HCT116 (cell line): ENCODE measurements at regions not wholly inside any gene's neighbourhood (a gene's known extent, or its start where the extent isn't known, plus 50 kb on each side); places are given as distances from the start of the nearest gene placed in this dataset.

Source experiments
- ATAC-seq: fragments of 200-7000 bp; cut with Tn5 transposase; 2 replicates; pipeline ENCODE4 v1.9.1; 2020; ENCODE audit warnings: mild to moderate bottlenecking, moderate library complexity
- BruUV-seq: library from RNA; stranded (reverse); fragments of 400-500 nt; replicated peaks from 2 replicates; lab custom pipeline; 2021; lab: Mats Ljungman, UMichigan
- CTCF ChIA-PET: fragments of 300-600 bp; sonication (Branson Sonifier 250); formaldehyde crosslinking; loops from one replicate; lab custom pipeline; 2021; ENCODE audit warnings: antibody characterized with exemption; lab: Charles Lee
- POLR2A ChIA-PET: fragments of 300-600, 350-600 bp; sonication (Branson Sonifier 250); formaldehyde crosslinking; loops from one replicate; lab custom pipeline; 2021; ENCODE audit warnings: antibody characterized with exemption; lab: Charles Lee
- RAD21 ChIA-PET, 2 experiments: fragments of 300-600 bp; sonication (Branson Sonifier 250); formaldehyde crosslinking; loops; one replicate each; lab custom pipeline; 2023; ENCODE audit warnings: low total read pairs in 2 of 2; ENCODE audit not compliant: uncharacterized antibody in 2 of 2, unreplicated experiment in 2 of 2, low non-redundant PET in 1 of 2; lab: Charles Lee
- DNase-seq: peaks from one replicate; pipeline ENCODE4 v3.0.0-alpha.2; 2010; ENCODE audit warnings: low read depth, low spot score
- H2AFZ ChIP-seq: fragments of 200-600 bp; shearing (Covaris generic), sonication (generic); 2 replicates; pipeline ENCODE4 v1.6.1; 2017; ENCODE audit warnings: low read depth, mixed run types, mixed read lengths, antibody characterized with exemption, low read length; ENCODE audit not compliant: poor library complexity, severe bottlenecking
- H3K27ac ChIP-seq: 2 replicates; pipeline ENCODE4 v1.5.1; 2012; ENCODE audit warnings: low read depth, low read length
- H3K27me3 ChIP-seq: fragments of 200-600 bp; sonication (generic); 2 replicates; pipeline ENCODE4 v1.6.1; 2016; ENCODE audit warnings: mixed run types, low read length, mixed read lengths; ENCODE audit not compliant: insufficient read depth
- H3K36me3 ChIP-seq, 2 experiments: fragments of 200-500 bp in 1 of 2; fragments of 200-600 bp in 1 of 2; sonication (Bioruptor generic) in 1 of 2; sonication (generic) in 1 of 2; 2 replicates each; pipeline versions ENCODE4 v1.5.1 to v1.6.1; 2014 to 2016; ENCODE audit warnings: low read length in 2 of 2, inconsistent platforms in 1 of 2, mixed read lengths in 1 of 2, mixed run types in 1 of 2; ENCODE audit not compliant: insufficient read depth in 2 of 2, control insufficient read depth in 1 of 2
- H3K4me1 ChIP-seq, 2 experiments: fragments of 200-600 bp in 1 of 2; sonication (generic) in 1 of 2; 2 replicates each; pipeline versions ENCODE4 v1.5.1 to v1.6.1; 2012 to 2017; ENCODE audit warnings: low read length in 2 of 2, inconsistent platforms in 1 of 2, mild to moderate bottlenecking in 1 of 2, mixed read lengths in 1 of 2, mixed run types in 1 of 2, moderate library complexity in 1 of 2; ENCODE audit not compliant: insufficient read depth in 2 of 2, control insufficient read depth in 1 of 2
- H3K4me2 ChIP-seq: fragments of 200-600 bp; sonication (generic); 2 replicates; pipeline ENCODE4 v1.6.1; 2017; ENCODE audit warnings: mixed run types, low read length, mixed read lengths
- H3K4me3 ChIP-seq, 2 experiments: fragments of 200-600 bp in 1 of 2; sonication (generic) in 1 of 2; replicated peaks in 1 of 2; 2 replicates each; pipeline ENCODE4 v1.5.1; 2011 to 2016; ENCODE audit warnings: low read length in 2 of 2, control low read depth in 1 of 2, low read depth in 1 of 2, mild to moderate bottlenecking in 1 of 2, mixed read lengths in 1 of 2, mixed run types in 1 of 2
- H3K79me2 ChIP-seq: fragments of 200-600 bp; sonication (generic); 2 replicates; pipeline ENCODE4 v1.6.1; 2017; ENCODE audit warnings: mild to moderate bottlenecking, mixed run types, low read length, moderate library complexity, mixed read lengths; ENCODE audit not compliant: insufficient read depth
- H3K9ac ChIP-seq: fragments of 200-600 bp; sonication (generic); 2 replicates; pipeline ENCODE4 v1.6.1; 2016; ENCODE audit warnings: low read length, mixed read lengths
- H3K9me2 ChIP-seq: fragments of 200-600 bp; sonication (generic), shearing (Covaris generic); 2 replicates; pipeline ENCODE4 v1.6.1; 2017; ENCODE audit warnings: mixed run types, mild to moderate bottlenecking, moderate library complexity; ENCODE audit not compliant: insufficient read depth
- H3K9me3 ChIP-seq, 2 experiments: fragments of 200-500 bp in 1 of 2; fragments of 200-600 bp in 1 of 2; sonication (Bioruptor generic) in 1 of 2; sonication (generic) in 1 of 2; 2 replicates each; pipeline ENCODE4 v1.6.1; 2014 to 2017; ENCODE audit warnings: low read length in 2 of 2, mixed read lengths in 2 of 2, inconsistent platforms in 1 of 2, low read depth in 1 of 2, mild to moderate bottlenecking in 1 of 2, mixed run types in 1 of 2, moderate library complexity in 1 of 2; ENCODE audit not compliant: control insufficient read depth in 1 of 2, insufficient read depth in 1 of 2
- H4K20me1 ChIP-seq: fragments of 200-600 bp; sonication (generic), shearing (Covaris generic); 2 replicates; pipeline ENCODE4 v1.6.1; 2017; ENCODE audit warnings: mixed run types, mild to moderate bottlenecking, moderate library complexity; ENCODE audit not compliant: insufficient read depth
- CEBPB ChIP-seq: IDR thresholded peaks from 2 replicates; pipeline ENCODE4 v1.6.1; 2012; ENCODE audit warnings: low read depth
- EGR1 ChIP-seq: IDR thresholded peaks from 2 replicates; pipeline ENCODE4 v1.6.1; 2012; ENCODE audit warnings: low read depth
- ELF1 ChIP-seq: IDR thresholded peaks from 2 replicates; pipeline ENCODE4 v1.6.1; 2012; ENCODE audit warnings: low read depth, borderline replicate concordance
- EZH2 ChIP-seq: fragments of 200-600 bp; sonication (generic); IDR thresholded peaks from 2 replicates; pipeline ENCODE4 v1.6.1; 2017; ENCODE audit warnings: antibody characterized with exemption, mixed run types
- FOSL1 ChIP-seq: IDR thresholded peaks from 2 replicates; pipeline ENCODE4 v1.6.1; 2012; ENCODE audit warnings: low read depth
- JUND ChIP-seq: IDR thresholded peaks from 2 replicates; pipeline ENCODE4 v1.6.1; 2012
- MAX ChIP-seq: IDR thresholded peaks from 2 replicates; pipeline ENCODE4 v1.6.1; 2012
- POLR2A ChIP-seq: IDR thresholded peaks from 2 replicates; pipeline ENCODE4 v1.7.0; 2011; ENCODE audit warnings: borderline replicate concordance; ENCODE audit not compliant: insufficient read depth, insufficient read length; ENCODE audit errors: extremely low read depth
- POLR2AphosphoS5 ChIP-seq: IDR thresholded peaks from 2 replicates; pipeline ENCODE4 v1.6.1; 2011; ENCODE audit warnings: mild to moderate bottlenecking, low read depth, low read length, moderate library complexity
- RAD21 ChIP-seq: IDR thresholded peaks from 2 replicates; pipeline ENCODE4 v1.6.1; 2012; ENCODE audit warnings: low read depth, mild to moderate bottlenecking
- REST ChIP-seq: IDR thresholded peaks from 2 replicates; pipeline ENCODE4 v1.6.1; 2012; ENCODE audit warnings: low read depth
- SIN3A ChIP-seq: IDR thresholded peaks from 2 replicates; pipeline ENCODE4 v1.6.1; 2012; ENCODE audit warnings: low read depth
- SP1 ChIP-seq: IDR thresholded peaks from 2 replicates; pipeline ENCODE4 v1.6.1; 2012; ENCODE audit warnings: low read depth
- SRF ChIP-seq: IDR thresholded peaks from 2 replicates; pipeline ENCODE4 v1.6.1; 2012; ENCODE audit warnings: low read depth
- TCF7L2 ChIP-seq: IDR thresholded peaks from 2 replicates; pipeline ENCODE4 v1.7.0; 2011; ENCODE audit warnings: borderline replicate concordance, inconsistent platforms; ENCODE audit not compliant: insufficient read depth, insufficient read length; ENCODE audit errors: extremely low read depth
- ZBTB33 ChIP-seq: IDR thresholded peaks from 2 replicates; pipeline ENCODE4 v1.6.1; 2011; ENCODE audit warnings: mild to moderate bottlenecking, low read length, moderate library complexity; ENCODE audit not compliant: insufficient replicate concordance; ENCODE audit errors: extremely low read depth
- ZNF274 ChIP-seq: fragments of 200-500 bp; sonication (Bioruptor generic); IDR thresholded peaks from 2 replicates; pipeline ENCODE4 v1.6.1; 2014; ENCODE audit warnings: mild to moderate bottlenecking, low read depth, low read length, inconsistent platforms
- intact Hi-C: fragments of 100-400 bp; cut with micrococcal nuclease; formaldehyde crosslinking; loops from 2 replicates; pipeline ENCODE4 v1.10.0; 2022

- intact Hi-C loops: no loop called here
- no peak for TF ChIP-seq RAD21
- Histone ChIP-seq H3K9me2 (no peaks in the 10 kb centered on the region), H4K20me1 (no peaks in the 10 kb centered on the region), H3K79me2 (no peaks in the 10 kb centered on the region), H3K4me2 (no peak overlapping the region), H3K4me1 (no peaks in the 10 kb centered on the region), H3K4me3 (no peak overlapping the region), H3K36me3 (no peaks in the 10 kb centered on the region), H3K27me3 (no peaks in the 10 kb centered on the region), H3K9ac (no peak overlapping the region), H3K9me3 (peaks cover 7% of the 10 kb centered on the region in 2 experiments; a peak in 2 of 4 replicates), H3K27ac (no peak overlapping the region), H2AFZ (no peak overlapping the region)
- ChIA-PET POLR2A (no interaction called here), RAD21 (no interaction called here), CTCF (no interaction called here)
- no peak for ATAC-seq
- BruUV-seq: no TSS peak
- DNase-seq: no peak
Observed at GRCh38 chr5:27832886-27833285, 794.5 kb upstream of the CDH9 start.

GRCh38 chr5:27830546-27830945, 792.2 kb upstream of the CDH9 start:
- ChIA-PET POLR2A (no interaction called here), RAD21 (no interaction called here), CTCF (no interaction called here)
- ATAC-seq (no peak), DNase-seq (no peak)
- Histone ChIP-seq H3K79me2 (no peaks in the 10 kb centered on the region), H3K4me3 (no peak overlapping the region), H3K36me3 (no peaks in the 10 kb centered on the region), H2AFZ (no peak overlapping the region), H3K27ac (no peak overlapping the region), H3K4me1 (no peaks in the 10 kb centered on the region), H3K9ac (no peak overlapping the region), H3K9me3 (peaks cover 7% of the 10 kb centered on the region in 2 experiments; a peak in 2 of 4 replicates), H3K27me3 (no peaks in the 10 kb centered on the region), H3K9me2 (no peaks in the 10 kb centered on the region), H3K4me2 (no peak overlapping the region), H4K20me1 (no peaks in the 10 kb centered on the region)
- intact Hi-C loops: no loop called here
- BruUV-seq: no TSS peak
- TF ChIP-seq REST (no peak), SRF (no peak), SP1 (no peak), TCF7L2 (no peak), ZBTB33 (no peak), POLR2A (no peak), SIN3A (no peak), EZH2 (no peak), JUND (no peak), ZNF274 (no peak), EGR1 (no peak), MAX (no peak), FOSL1 (no peak), CEBPB (no peak), ELF1 (no peak), POLR2AphosphoS5 (no peak)
